ENCODE measurements at regions not wholly inside any gene's neighbourhood (a gene's known extent, or its start where the extent isn't known, plus 50 kb on each side); places are given as distances from the start of the nearest gene placed in this dataset.
"Not testable (repeated sequence)": the region's sequence is repeated elsewhere in the genome, so short reads cannot be mapped to it uniquely, and the experiment has no call there.

GRCh38 chr5:164326219-164326618 is 820.8 kb downstream of the MAT2B start:
- Mint-ChIP-seq H3K4me3 (no peak overlapping the region), H3K27me3 (no peaks in the 10 kb centered on the region), H3K9me3 (ENCODE audit: insufficient read depth) (peaks cover 6% of the 10 kb centered on the region), H3K27ac (no peak overlapping the region), H3K4me1 (no peaks in the 10 kb centered on the region)
- no peak overlapping the region for H3K4me2 ChIP-seq (replicated peaks; ENCODE audit: low read depth, low read length, poor library complexity, severe bottlenecking)
- ChIA-PET POLR2A (no interaction called here), CTCF (no interaction called here)
- H4K20me1 ChIP-seq (ENCODE audit: control insufficient read depth, insufficient read depth, low read length, poor library complexity, severe bottlenecking) = no peaks in the 10 kb centered on the region
- DNase-seq = no peak
- H3K36me3 ChIP-seq (replicated peaks in 1 of 2; ENCODE audit: control extremely low read depth in 1 of 2, control insufficient read depth in 1 of 2, extremely low read depth in 1 of 2, insufficient read depth in 2 of 2, low read length in 1 of 2) = no peaks in the 10 kb centered on the region
- H3K9me3 ChIP-seq (ENCODE audit: control extremely low read depth in 1 of 3, control insufficient read depth in 2 of 3, insufficient read depth in 1 of 3, low read length in 2 of 3) = peaks cover 0 to 6% (median 3%) of the 10 kb centered on the region in 3 donors
- H3K9ac ChIP-seq (ENCODE audit: low read length) = no peak overlapping the region
- no peak overlapping the region for H3K27ac ChIP-seq (ENCODE audit: low read length in 2 of 2)
- H2AFZ ChIP-seq (ENCODE audit: insufficient read depth, low read depth, low read length, poor library complexity, severe bottlenecking) = no peak overlapping the region
- TF ChIP-seq CTCF (IDR thresholded peaks at IDR 0.05) (no peak), EZH2 (IDR thresholded peaks at IDR 0.05; ENCODE audit: borderline replicate concordance, insufficient read depth, low read depth, low read length, poor library complexity, severe bottlenecking) (no peak)
- intact Hi-C loops (cut with micrococcal nuclease) = no loop called here
- H3K27me3 ChIP-seq (replicated peaks in 1 of 4; ENCODE audit: control extremely low read depth in 1 of 4, control insufficient read depth in 3 of 4, insufficient read depth in 4 of 4, low read length in 3 of 4) = no peaks in the 10 kb centered on the region
- H3K4me1 ChIP-seq (ENCODE audit: control insufficient read depth in 2 of 2, insufficient read depth in 2 of 2, low read length in 2 of 2) = no peaks in the 10 kb centered on the region
- no peaks in the 10 kb centered on the region for H3K79me2 ChIP-seq (ENCODE audit: control insufficient read depth, insufficient read depth, low read length)
- no peak for ATAC-seq (ENCODE audit: low read depth)
- no peak overlapping the region for H3K4me3 ChIP-seq (ENCODE audit: control extremely low read depth in 1 of 5, extremely low read depth in 1 of 5, insufficient read depth in 1 of 5, low read depth in 2 of 5, low read length in 4 of 5)

GRCh38 chr5:164327166-164327565 is 821.7 kb downstream of the MAT2B start:
- H3K27ac ChIP-seq (ENCODE audit: low read length in 2 of 2); DNase-seq; H3K79me2 ChIP-seq (ENCODE audit: control insufficient read depth, insufficient read depth, low read length); H3K4me3 Mint-ChIP-seq; H3K9me3 ChIP-seq (ENCODE audit: control extremely low read depth in 1 of 3, control insufficient read depth in 2 of 3, insufficient read depth in 1 of 3, low read length in 2 of 3); H2AFZ ChIP-seq (ENCODE audit: insufficient read depth, low read depth, low read length, poor library complexity, severe bottlenecking); POLR2A ChIA-PET; ATAC-seq (ENCODE audit: low read depth); H3K9me3 Mint-ChIP-seq (ENCODE audit: insufficient read depth); H4K20me1 ChIP-seq (ENCODE audit: control insufficient read depth, insufficient read depth, low read length, poor library complexity, severe bottlenecking); H3K27me3 ChIP-seq (replicated peaks in 1 of 4; ENCODE audit: control extremely low read depth in 1 of 4, control insufficient read depth in 3 of 4, insufficient read depth in 4 of 4, low read length in 3 of 4); CTCF ChIA-PET; intact Hi-C loops (cut with micrococcal nuclease); H3K4me2 ChIP-seq (replicated peaks; ENCODE audit: low read depth, low read length, poor library complexity, severe bottlenecking); H3K27me3 Mint-ChIP-seq; H3K4me1 ChIP-seq (ENCODE audit: control insufficient read depth in 2 of 2, insufficient read depth in 2 of 2, low read length in 2 of 2); H3K4me1 Mint-ChIP-seq; H3K9ac ChIP-seq (ENCODE audit: low read length); H3K27ac Mint-ChIP-seq; H3K4me3 ChIP-seq (ENCODE audit: control extremely low read depth in 1 of 5, extremely low read depth in 1 of 5, insufficient read depth in 1 of 5, low read depth in 2 of 5, low read length in 4 of 5); H3K36me3 ChIP-seq (replicated peaks in 1 of 2; ENCODE audit: control extremely low read depth in 1 of 2, control insufficient read depth in 1 of 2, extremely low read depth in 1 of 2, insufficient read depth in 2 of 2, low read length in 1 of 2): not testable (repeated sequence)
- WGBS (ENCODE audit: insufficient coverage) = 86% methylated on average over 4 of the region's 5 CpGs
